ENCODE measurements at regions not wholly inside any gene's neighbourhood (a gene's known extent, or its start where the extent isn't known, plus 50 kb on each side); places are given as distances from the start of the nearest gene placed in this dataset.
"Not testable (repeated sequence)": the region's sequence is repeated elsewhere in the genome, so short reads cannot be mapped to it uniquely, and the experiment has no call there.

DNA sequence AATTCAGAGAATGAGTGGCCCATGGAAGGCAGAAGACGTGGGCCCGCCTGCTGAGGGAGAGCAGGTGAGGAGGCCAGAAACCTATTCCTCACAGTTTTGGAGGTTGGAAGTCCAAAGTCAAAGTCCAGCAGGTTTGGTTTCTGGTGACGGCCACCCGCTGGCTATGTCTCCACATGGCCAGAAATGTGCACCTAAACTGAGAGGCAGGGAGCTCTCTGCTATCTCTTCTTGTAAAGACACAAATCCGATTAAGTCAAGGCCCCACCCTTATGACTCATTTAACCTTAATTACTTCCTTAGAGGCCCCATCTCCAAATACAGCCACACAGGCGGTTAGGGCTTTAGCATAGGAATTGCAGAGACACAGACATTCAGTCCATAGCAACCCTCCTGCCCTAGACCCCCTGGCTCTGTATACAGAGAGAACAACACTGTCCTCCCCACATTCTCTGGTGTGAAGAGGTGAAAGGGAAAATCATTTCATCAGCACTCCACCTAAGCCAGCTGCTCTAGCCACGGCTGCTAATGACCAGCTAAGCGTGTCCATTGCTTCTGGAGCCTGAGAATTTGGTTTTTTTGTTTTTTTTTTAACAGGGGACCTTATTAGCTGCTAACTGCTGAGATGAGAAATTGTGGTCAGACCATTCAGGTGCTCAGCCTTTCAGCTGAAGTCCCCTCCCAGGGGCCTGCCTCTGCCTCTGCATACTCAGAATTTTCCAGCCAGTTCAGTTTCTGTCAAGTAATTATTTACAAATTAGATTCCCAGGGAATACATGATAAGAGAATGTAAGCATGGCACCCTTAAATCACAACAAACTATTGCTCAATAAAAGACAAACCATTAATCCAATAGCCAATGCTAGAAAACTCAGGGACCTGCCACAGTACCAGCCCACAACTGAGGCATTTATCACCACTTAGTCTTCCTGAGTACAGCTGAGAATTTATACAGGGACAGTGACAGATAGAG lies 368.7 kb upstream of the ID2 start:
- no peak for DNase-seq (ENCODE audit: low read depth)

DNA sequence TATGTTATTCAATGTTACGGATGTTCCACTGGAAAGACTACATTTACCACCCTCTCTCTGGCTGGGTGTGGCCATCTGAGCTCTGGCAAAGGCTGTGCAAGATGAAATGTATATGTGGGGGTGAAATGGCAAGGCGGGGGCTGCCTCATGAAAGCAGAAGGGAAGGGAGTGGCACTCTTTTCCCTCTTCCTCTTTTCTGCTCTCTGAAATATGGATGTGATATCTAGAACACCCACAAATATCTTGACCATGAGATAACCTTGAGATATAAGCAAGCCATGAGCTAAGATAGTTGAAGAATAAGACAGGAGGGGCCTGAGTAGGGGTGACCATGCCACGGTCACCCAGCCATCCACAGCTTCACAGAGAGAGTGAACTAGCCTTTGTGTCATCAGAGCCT lies 367.8 kb upstream of the ID2 start:
- no peak for DNase-seq (ENCODE audit: low read depth)

DNA sequence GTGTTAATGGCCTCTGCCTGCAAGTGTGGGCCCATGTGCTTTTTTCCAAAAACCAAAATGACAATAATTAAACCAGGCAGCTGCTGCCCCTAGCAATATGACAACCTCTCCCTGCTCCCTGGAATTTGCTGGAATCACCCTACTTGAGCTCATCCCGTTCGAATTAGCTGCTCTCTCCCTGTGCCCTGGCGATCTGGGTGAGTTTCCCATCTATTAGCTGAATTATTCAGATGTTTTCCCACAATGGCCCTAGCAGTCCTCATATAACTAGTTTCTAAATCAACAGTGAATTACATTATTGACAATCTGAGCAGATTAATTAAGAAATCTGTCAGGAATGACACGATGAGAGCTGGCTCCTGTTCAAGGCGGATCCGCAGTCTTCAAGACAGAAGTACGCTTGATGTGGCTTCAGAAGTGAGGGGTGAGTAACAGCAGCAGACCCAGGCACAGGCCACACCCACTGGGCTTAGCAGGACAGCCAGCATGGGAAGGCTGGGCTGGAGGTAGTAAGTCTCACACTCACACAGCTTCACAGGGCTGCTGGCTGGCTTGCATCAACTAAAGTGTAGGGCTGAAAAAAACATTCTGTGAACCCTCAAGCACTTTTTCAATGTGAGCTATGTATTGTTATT lies 366.2 kb upstream of the ID2 start:
- no peak for DNase-seq (ENCODE audit: low read depth)

DNA sequence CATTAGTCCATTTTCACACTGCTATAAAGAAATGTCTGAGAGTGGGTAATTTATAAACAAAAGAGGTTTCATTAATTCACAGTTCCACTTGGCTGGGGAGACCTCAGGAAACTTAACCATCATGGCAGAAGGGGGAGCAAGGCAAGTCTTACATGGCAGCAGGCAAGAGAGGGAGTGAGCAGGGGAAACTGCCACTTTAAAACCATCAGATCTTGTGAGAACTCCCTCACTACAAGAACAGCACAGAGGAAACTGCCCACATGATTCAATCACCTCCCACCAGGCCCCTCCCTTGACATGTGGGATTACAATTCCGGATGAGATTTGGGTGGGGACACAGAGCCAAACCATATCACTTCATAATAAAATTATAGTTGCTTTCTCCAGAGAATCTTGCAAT lies 365.5 kb upstream of the ID2 start:
- no peak for DNase-seq (ENCODE audit: low read depth)

DNA sequence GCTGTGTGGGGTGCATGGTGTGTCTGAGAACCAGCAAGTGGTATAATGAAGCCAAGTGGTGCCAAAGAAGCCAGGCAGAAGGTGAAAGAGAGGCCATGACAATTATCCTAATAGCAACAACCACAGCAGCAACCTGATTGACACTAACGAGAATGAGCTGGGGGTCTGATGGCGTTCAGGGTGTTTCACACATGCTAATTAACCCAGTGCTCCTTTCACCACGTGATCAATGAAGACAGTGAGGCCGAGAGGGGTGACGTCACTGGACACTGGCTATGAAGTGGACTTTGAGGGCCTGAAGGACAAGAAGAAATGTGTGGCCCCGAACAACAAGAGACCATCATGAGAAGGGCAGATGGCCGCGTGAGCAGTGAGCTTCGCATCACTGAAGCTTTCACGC lies 364.4 kb upstream of the ID2 start:
- no peak for DNase-seq (ENCODE audit: low read depth)

- DNase-seq (ENCODE audit: low read depth): peak; percentile 41
Observed at GRCh38 chr2:8319219-8319618, 362.6 kb upstream of the ID2 start.

- peak; percentile 54 for DNase-seq (ENCODE audit: low read depth)
Observed at GRCh38 chr2:8320311-8321066, 361.4 kb upstream of the ID2 start.

GRCh38 chr2:8322634-8323033 lies 359.2 kb upstream of the ID2 start:
- no peak for DNase-seq (ENCODE audit: low read depth)

DNA sequence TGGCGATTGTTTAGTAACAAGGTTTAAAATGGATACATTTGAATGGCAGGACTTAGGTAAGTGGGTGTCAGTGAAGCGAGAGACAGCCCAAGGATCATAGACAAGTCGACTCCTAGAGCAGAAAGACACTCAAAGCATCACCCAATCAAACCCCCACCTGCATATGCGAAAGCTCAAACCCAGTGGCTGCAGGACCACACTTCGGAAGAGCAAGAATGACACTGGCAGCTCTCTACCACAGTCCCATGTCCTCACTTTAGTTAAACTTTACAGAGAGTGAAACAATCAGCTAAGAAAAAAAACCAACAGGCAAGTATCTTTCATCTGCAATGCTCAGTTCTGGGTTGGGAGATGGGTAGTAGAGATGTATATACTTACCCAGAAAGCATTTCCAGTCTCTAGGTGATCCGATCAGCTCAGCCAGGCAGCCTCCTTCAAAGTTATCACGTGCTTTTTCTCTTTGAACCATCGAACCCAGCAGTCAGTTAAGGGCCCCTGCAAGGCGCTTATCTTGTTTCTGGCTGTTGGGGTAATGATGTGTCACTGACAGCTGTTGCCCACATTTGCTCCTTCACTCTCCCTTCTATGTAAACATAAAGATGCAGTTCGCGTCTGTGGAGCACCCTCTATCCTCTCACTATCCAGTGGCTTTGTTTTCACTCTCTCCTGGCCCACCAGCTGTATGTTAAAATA lies 357.5 kb upstream of the ID2 start:
- DNase-seq (ENCODE audit: low read depth): no peak

DNA sequence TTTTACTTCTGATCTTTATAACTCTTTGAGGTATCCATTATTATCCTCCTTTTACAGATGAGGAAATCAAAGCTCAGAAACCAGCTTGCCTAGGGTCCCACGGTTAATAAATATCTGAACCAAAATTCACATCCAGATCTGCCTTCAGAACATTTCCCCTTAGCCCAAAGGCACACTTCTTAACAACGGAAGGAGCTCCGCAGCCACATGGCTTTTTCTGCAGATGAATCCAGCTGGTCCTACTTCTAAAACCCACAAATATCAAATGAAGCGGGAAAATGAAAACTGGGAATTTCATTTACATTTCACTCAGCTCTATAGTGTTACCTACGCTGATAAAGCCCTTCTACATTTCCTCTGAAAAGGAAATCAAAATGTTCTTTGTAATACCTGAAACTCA lies 357.0 kb upstream of the ID2 start:
- DNase-seq (ENCODE audit: low read depth): no peak

GRCh38 chr2:8327371-8328100 lies 354.3 kb upstream of the ID2 start:
- no peak for DNase-seq (ENCODE audit: low read depth)

GRCh38 chr2:8328217-8328616 lies 353.6 kb upstream of the ID2 start:
- DNase-seq (ENCODE audit: low read depth): no peak

GRCh38 chr2:8329660-8330622 lies 351.9 kb upstream of the ID2 start:
- DNase-seq (ENCODE audit: low read depth): no peak

GRCh38 chr2:8331068-8331467 lies 350.8 kb upstream of the ID2 start:
- no peak for DNase-seq (ENCODE audit: low read depth)

DNA sequence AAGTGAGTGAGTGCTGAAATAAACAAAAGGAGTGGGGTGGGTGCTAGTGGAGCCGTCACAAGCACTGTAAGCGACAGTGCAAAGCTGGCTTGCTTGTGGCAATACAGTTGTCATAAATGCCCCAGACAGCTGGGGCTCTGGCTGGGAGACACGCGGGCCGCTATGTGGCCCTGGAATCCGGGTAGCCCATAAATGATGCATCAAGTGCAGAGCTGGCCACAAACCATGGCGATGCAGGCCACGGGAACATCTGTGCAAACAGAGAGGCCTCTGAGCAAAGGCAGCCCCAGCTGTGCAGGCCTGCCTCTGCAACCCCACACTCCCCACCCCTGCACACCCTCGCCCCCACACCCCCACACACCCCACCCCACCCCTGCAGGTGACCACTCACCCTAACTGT lies 349.2 kb upstream of the ID2 start:
- DNase-seq (ENCODE audit: low read depth): no peak

GRCh38 chr2:8333177-8333831 lies 348.6 kb upstream of the ID2 start:
- DNase-seq (ENCODE audit: low read depth): no peak

GRCh38 chr2:8333832-8334187 lies 348.0 kb upstream of the ID2 start:
- DNase-seq (ENCODE audit: low read depth): not testable (repeated sequence)

GRCh38 chr2:8334866-8335325 lies 347.0 kb upstream of the ID2 start:
- DNase-seq (ENCODE audit: low read depth): no peak

DNA sequence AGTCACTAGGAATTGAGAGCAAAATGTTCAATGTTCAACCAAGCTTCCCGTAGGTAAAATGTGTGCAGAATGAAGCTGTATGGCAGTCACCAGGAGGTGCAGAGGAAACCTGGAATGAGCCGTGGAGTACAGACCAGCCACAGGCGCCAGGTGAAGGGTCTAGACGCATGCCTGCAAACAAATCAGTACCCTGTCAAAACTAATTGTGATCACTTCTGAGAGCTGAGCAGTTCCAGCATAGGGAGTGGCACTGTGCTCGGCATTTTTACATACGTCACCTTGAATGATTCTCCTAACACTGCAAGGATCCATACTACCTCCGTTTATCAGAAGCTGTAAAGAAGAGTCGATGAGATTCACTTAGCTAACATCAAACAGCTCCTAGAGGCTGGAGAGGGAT lies 346.1 kb upstream of the ID2 start:
- no peak for DNase-seq (ENCODE audit: low read depth)

DNA sequence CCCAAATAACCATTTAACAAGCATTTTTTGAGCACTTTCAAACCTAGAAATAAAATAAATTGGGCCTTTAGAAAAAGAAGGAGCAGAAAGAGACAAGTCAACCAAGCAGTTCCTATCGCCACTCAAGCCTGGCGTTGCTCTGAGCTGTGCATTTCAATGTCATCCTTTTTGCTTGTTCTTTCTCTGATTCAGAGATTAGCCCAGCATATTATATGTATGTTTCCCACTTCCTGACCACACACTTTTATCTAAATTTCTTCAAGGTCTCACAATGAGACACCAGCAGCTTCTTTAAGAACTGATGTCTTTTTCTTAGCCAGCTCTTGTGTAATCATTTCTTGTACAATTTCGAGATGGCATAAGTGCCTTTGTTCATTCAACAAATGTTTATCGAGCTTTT lies 344.5 kb upstream of the ID2 start:
- no peak for DNase-seq (ENCODE audit: low read depth)

All from stromal cell of bone marrow (primary cell).